Epithelial cell of esophagus (primary cell): ENCODE measurements at regions not wholly inside any gene's neighbourhood (a gene's known extent, or its start where the extent isn't known, plus 50 kb on each side); places are given as distances from the start of the nearest gene placed in this dataset.
"Not testable (repeated sequence)": the region's sequence is repeated elsewhere in the genome, so short reads cannot be mapped to it uniquely, and the experiment has no call there.

Source experiments
- DNase-seq: peaks from one replicate; pipeline ENCODE4 v3.0.0; 2010; ENCODE audit warnings: low read depth
- H3K4me3 ChIP-seq: 2 replicates; pipeline ENCODE4 v1.5.1; 2011; ENCODE audit warnings: mild to moderate bottlenecking, low read length, control low read depth
- CTCF ChIP-seq: IDR thresholded peaks from 2 replicates; pipeline ENCODE4 v1.5.1; 2011; ENCODE audit warnings: low read depth, mild to moderate bottlenecking, low read length, control low read depth, inconsistent platforms; ENCODE audit not compliant: insufficient read depth; ENCODE audit errors: missing control alignments

- TF ChIP-seq CTCF, result no peak
- no peak for DNase-seq
- H3K4me3 ChIP-seq, result no peak overlapping the region
These were observed 222.9 kb upstream of the KCNK2 start for GRCh38 chr1:214859647-214860046.

DNA sequence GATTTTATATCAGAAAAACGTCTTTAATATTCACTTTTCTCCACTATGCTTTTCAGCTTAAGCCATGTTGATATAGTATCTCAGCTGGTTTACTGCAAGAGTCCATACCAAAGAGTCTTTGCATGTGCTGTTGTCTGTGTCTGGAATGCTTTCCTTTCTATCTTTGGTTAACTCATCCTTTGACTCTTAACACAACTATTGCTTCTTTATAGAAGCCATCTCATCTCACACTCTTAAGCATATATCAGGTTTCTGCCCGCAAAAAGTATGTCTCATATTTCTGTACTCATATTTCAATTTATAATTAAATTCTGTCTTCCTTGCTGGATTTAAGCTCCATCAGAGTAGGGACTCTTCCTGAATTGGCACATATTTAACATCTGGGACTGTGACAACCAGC is 220.9 kb upstream of the KCNK2 start:
- no peak for TF ChIP-seq CTCF
- no peak for DNase-seq
- no peak overlapping the region for H3K4me3 ChIP-seq

DNA sequence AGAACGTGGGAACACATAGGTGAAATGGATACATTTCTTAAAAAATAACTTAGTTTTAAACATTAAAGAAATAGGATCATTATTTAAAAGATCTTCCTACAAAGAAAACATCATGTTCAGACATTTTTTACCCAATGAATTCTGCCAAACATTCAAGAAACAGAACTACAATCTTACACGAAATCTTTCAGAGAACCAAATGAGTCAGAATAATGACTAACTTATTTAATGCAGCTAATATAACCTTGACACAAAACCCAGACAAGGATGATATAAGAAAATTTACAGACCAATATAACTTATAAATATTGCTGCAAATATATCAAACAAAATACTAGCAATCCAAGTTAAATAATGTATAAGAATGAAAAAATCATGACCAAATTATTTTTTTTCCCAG is 220.1 kb upstream of the KCNK2 start:
- DNase-seq, result peak; percentile 32
- no peak for TF ChIP-seq CTCF
- no peak overlapping the region for H3K4me3 ChIP-seq

DNA sequence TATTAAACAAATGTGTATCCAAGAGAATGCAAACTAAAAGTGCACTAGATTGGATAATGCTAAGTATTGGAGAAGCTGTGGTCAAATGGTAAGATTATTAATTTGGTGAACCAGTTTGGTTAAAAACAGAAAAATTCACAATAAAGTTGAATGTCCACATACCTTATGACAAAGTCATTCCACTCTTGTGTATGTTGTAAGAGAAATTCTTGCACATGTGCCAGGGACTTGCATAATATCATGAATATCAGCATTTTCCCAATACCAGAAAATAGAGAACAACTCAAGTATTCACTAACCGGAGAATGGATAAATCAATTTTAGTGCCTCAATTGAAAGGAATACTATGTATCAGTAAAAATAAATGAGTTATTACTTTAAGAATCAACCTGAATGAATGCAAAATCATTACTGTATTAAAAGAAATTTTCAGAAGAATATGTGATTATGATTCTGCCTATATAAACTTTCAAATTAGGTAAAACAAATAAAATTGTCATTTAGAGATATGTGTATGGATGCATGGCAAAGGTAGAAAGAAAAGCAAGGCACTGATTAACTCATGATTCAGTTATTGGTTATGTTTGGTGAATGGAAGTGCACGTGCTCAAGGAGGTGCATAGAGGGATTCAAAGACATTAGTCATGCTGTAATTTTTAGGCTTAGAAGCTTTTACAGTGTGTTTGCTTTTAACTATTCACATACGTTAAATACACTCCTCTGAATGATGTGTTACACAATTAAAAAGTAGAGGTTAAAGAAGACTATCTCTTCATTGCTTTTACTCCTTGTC is 217.4 kb upstream of the KCNK2 start:
- DNase-seq, result peak; percentile 81
- TF ChIP-seq CTCF, result no peak
- H3K4me3 ChIP-seq, result no peak overlapping the region

DNA sequence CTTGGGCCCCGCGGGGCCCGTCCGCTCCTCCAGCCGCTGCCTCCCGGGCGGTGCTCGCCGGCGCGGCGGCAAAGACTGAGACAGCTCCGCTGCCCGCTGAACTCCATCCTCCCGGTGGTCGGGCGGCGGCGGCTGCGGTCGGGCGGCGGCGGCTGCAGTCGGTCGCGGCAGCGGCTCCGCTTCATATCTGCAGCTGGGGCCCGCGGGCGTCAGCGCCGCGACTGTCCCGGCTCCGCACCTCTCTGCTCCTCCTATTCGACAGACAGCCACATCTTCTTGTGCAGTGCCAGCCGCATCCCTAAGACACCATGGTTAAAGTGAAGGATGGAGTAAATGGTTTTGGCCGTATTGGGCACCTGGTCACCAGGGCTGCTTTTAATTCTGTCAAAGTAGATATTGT is 212.1 kb upstream of the KCNK2 start:
- not testable (repeated sequence) for DNase-seq, H3K4me3 ChIP-seq

DNA sequence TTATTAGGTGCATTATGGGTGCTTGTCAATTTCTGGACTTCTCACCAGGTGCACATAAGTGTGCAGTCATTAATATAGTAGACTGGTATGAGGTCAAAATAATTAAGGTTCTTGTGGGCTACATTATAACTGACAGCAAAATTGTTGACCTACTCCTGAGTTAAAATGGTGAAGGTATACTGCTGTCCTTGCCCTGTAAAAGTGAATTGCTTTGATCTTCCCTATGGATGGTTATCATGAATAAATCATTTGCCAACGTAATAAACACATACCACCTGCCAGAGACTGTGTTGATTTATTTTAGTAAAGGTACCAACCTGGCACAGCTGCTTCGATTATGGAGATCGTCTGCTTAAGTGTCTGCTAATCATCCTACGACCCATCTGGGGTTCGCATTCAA is 201.6 kb upstream of the KCNK2 start:
- no peak for DNase-seq
- no peak overlapping the region for H3K4me3 ChIP-seq
- no peak for TF ChIP-seq CTCF

DNA sequence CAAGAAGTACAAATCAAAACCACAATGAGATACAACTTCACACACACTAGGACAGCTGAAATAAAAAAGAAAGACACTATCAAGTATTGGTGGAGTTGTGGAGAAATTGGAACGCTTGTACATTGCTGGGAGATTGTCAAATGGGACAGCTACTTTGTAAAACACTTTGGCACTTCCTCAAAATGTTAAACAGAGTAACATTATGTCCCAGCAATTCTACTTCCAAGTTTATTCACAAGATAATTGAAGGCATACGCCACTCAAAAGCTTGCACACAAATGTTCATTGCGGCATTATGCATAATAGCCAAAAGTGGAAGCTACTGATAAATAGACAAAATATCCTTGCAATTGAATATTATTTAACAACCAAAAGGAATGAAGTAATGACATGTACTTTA is 199.9 kb upstream of the KCNK2 start:
- DNase-seq, result no peak
- TF ChIP-seq CTCF, result no peak

More for the DNA sequence above, 199.9 kb upstream of the KCNK2 start:
- H3K4me3 ChIP-seq, result no peak overlapping the region
